Vagina (tissue), 2 donors: ENCODE measurements at regions not wholly inside any gene's neighbourhood (a gene's known extent, or its start where the extent isn't known, plus 50 kb on each side); places are given as distances from the start of the nearest gene placed in this dataset.

ENCODE experiments used
- POLR2A ChIP-seq, 2 donors: fragments of 450-650 bp; IDR thresholded peaks; one replicate each; pipeline ENCODE4 v1.6.1; 2017; ENCODE audit warnings: antibody characterized with exemption in 2 of 2, mild to moderate bottlenecking in 2 of 2, moderate library complexity in 2 of 2
- POLR2AphosphoS5 ChIP-seq, 2 donors: sonication (generic); formaldehyde crosslinking; IDR thresholded peaks; one replicate each; pipeline ENCODE4 v1.9.0; 2017; ENCODE audit warnings: antibody characterized with exemption in 2 of 2, mild to moderate bottlenecking in 2 of 2, low read depth in 1 of 2; ENCODE audit not compliant: insufficient read depth in 1 of 2
- TF ChIP-seq, protein P1 (sequence below), 3 experiments: fragments of 450-650 bp in 2 of 3; fragments of 200-600 bp in 1 of 3; sonication (generic) in 1 of 3; IDR thresholded peaks; one replicate each; pipeline ENCODE4 v1.5.1; 2017 to 2019; ENCODE audit warnings: antibody characterized with exemption in 3 of 3, mild to moderate bottlenecking in 2 of 3, moderate library complexity in 2 of 3

DNA sequence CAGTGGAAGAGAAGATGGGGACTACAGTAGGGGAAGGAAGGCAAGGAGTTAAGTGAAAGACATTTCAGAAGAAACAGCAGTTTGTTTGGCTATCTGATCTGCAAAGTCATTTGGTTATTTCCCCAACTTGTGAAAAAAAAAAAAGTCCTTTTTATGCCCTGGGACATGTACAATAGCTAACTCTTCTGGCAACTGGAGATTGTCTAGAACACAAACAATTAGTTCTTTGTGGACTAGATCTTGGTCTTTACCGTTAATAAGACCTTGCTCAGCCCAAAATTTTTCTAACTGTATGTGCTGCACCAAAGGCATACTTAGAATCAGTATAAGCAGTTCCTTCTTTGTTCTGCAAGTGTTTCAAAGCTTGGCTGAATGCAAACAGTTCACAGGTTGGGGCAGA, 103.5 kb upstream of the NECTIN3 start:
- TF ChIP-seq, protein P1, sequence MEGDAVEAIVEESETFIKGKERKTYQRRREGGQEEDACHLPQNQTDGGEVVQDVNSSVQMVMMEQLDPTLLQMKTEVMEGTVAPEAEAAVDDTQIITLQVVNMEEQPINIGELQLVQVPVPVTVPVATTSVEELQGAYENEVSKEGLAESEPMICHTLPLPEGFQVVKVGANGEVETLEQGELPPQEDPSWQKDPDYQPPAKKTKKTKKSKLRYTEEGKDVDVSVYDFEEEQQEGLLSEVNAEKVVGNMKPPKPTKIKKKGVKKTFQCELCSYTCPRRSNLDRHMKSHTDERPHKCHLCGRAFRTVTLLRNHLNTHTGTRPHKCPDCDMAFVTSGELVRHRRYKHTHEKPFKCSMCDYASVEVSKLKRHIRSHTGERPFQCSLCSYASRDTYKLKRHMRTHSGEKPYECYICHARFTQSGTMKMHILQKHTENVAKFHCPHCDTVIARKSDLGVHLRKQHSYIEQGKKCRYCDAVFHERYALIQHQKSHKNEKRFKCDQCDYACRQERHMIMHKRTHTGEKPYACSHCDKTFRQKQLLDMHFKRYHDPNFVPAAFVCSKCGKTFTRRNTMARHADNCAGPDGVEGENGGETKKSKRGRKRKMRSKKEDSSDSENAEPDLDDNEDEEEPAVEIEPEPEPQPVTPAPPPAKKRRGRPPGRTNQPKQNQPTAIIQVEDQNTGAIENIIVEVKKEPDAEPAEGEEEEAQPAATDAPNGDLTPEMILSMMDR (IDR thresholded peaks at IDR 0.05) = no peak
- TF ChIP-seq POLR2A (IDR thresholded peaks at IDR 0.05) (no peak), POLR2AphosphoS5 (IDR thresholded peaks at IDR 0.05; ENCODE audit: insufficient read depth in 1 of 2, low read depth in 1 of 2) (no peak)
